HL-60 (cell line): ENCODE measurements at regions not wholly inside any gene's neighbourhood (a gene's known extent, or its start where the extent isn't known, plus 50 kb on each side); places are given as distances from the start of the nearest gene placed in this dataset.

Source experiments
- DNase-seq, 2 experiments: peaks; one replicate each; pipeline ENCODE4 v3.0.0-alpha.2; 2010 to 2020; ENCODE audit warnings: low read depth in 1 of 2, low spot score in 1 of 2
- H3K27ac ChIP-seq: fragments of 250-450 bp; sonication (Bioruptor Pico); replicated peaks from 2 replicates; pipeline ENCODE4 v1.5.1; 2020; ENCODE audit warnings: mild to moderate bottlenecking, moderate library complexity
- H3K27me3 ChIP-seq: fragments of 250-450 bp; sonication (Bioruptor Pico); 2 replicates; pipeline ENCODE4 v1.5.1; 2021; ENCODE audit warnings: mild to moderate bottlenecking, moderate library complexity; ENCODE audit not compliant: insufficient read depth, poor library complexity, severe bottlenecking
- H3K4me3 ChIP-seq: replicated peaks from 2 replicates; pipeline ENCODE4 v1.5.1; 2011; ENCODE audit warnings: mild to moderate bottlenecking, control low read depth, low read length; ENCODE audit not compliant: insufficient read depth
- GABPA ChIP-seq: IDR thresholded peaks from 2 replicates; pipeline ENCODE4 v1.6.1; 2012; ENCODE audit warnings: low read depth
- POLR2AphosphoS5 ChIP-seq: IDR thresholded peaks from 2 replicates; pipeline ENCODE4 v1.6.1; 2012; ENCODE audit warnings: low read depth
- SPI1 ChIP-seq: IDR thresholded peaks from 2 replicates; pipeline ENCODE4 v1.6.1; 2012; ENCODE audit warnings: low read depth, mild to moderate bottlenecking, borderline replicate concordance
- TF ChIP-seq, protein P1 (sequence below): IDR thresholded peaks from one replicate; pipeline ENCODE4 v1.5.1; 2011; ENCODE audit warnings: low read length, control low read depth, inconsistent platforms; ENCODE audit not compliant: insufficient read depth
- TF ChIP-seq, protein P2 (sequence below): IDR thresholded peaks from 2 replicates; pipeline ENCODE4 v1.6.1; 2012; ENCODE audit warnings: low read depth; ENCODE audit not compliant: insufficient replicate concordance

DNA sequence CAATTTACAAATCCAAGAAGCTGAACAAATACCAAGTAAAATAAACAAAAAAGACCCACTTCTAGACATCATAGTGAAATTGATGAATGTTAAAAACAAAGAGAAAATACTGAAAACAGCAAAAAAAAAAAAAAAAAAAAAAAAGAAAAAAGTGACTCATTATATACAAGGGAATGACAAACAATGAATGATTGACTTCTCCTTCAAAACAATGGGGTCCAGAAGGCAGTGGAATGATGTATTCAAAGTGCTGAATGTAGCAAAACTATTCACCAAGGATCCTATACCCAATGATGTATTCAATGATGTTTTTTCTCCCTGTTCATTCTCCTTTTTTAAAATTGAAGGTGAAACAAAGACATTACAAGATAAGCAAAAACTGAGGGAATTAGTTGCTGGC lies 650.0 kb downstream of the UTRN start:
- DNase-seq: no peak
- Histone ChIP-seq H3K4me3 (no peak overlapping the region), H3K27me3 (no peaks in the 10 kb centered on the region), H3K27ac (no peak overlapping the region)
- TF ChIP-seq GABPA (no peak), POLR2AphosphoS5 (no peak), SPI1 (no peak)
- TF ChIP-seq, protein P1, sequence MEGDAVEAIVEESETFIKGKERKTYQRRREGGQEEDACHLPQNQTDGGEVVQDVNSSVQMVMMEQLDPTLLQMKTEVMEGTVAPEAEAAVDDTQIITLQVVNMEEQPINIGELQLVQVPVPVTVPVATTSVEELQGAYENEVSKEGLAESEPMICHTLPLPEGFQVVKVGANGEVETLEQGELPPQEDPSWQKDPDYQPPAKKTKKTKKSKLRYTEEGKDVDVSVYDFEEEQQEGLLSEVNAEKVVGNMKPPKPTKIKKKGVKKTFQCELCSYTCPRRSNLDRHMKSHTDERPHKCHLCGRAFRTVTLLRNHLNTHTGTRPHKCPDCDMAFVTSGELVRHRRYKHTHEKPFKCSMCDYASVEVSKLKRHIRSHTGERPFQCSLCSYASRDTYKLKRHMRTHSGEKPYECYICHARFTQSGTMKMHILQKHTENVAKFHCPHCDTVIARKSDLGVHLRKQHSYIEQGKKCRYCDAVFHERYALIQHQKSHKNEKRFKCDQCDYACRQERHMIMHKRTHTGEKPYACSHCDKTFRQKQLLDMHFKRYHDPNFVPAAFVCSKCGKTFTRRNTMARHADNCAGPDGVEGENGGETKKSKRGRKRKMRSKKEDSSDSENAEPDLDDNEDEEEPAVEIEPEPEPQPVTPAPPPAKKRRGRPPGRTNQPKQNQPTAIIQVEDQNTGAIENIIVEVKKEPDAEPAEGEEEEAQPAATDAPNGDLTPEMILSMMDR: no peak

DNA sequence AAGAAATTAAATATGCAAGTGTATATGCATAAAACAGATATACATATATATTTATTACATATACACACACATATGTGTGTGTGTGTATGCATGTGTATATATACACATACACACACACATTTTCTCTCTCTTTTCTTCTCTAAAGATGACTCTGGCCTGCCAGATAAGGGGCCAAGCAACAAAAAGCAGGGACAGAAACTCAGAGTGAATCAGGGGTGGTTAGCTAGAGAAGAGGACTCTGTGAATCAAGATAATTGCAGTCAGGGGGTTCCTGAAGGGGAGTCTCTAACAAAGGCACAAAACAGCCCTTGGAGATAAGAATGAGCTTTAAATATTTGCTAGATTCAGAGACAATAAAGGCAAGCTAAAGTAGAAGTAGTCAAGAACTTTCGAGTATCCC lies 650.5 kb downstream of the UTRN start:
- no peaks in the 10 kb centered on the region for H3K27me3 ChIP-seq
- TF ChIP-seq SPI1 (no peak), GABPA (no peak), POLR2AphosphoS5 (no peak)
- TF ChIP-seq, protein P2, sequence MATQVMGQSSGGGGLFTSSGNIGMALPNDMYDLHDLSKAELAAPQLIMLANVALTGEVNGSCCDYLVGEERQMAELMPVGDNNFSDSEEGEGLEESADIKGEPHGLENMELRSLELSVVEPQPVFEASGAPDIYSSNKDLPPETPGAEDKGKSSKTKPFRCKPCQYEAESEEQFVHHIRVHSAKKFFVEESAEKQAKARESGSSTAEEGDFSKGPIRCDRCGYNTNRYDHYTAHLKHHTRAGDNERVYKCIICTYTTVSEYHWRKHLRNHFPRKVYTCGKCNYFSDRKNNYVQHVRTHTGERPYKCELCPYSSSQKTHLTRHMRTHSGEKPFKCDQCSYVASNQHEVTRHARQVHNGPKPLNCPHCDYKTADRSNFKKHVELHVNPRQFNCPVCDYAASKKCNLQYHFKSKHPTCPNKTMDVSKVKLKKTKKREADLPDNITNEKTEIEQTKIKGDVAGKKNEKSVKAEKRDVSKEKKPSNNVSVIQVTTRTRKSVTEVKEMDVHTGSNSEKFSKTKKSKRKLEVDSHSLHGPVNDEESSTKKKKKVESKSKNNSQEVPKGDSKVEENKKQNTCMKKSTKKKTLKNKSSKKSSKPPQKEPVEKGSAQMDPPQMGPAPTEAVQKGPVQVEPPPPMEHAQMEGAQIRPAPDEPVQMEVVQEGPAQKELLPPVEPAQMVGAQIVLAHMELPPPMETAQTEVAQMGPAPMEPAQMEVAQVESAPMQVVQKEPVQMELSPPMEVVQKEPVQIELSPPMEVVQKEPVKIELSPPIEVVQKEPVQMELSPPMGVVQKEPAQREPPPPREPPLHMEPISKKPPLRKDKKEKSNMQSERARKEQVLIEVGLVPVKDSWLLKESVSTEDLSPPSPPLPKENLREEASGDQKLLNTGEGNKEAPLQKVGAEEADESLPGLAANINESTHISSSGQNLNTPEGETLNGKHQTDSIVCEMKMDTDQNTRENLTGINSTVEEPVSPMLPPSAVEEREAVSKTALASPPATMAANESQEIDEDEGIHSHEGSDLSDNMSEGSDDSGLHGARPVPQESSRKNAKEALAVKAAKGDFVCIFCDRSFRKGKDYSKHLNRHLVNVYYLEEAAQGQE: no peak
- TF ChIP-seq, protein P1: no peak
- no peak overlapping the region for H3K27ac ChIP-seq
- H3K4me3 ChIP-seq: no peak overlapping the region
- no peak for DNase-seq

DNA sequence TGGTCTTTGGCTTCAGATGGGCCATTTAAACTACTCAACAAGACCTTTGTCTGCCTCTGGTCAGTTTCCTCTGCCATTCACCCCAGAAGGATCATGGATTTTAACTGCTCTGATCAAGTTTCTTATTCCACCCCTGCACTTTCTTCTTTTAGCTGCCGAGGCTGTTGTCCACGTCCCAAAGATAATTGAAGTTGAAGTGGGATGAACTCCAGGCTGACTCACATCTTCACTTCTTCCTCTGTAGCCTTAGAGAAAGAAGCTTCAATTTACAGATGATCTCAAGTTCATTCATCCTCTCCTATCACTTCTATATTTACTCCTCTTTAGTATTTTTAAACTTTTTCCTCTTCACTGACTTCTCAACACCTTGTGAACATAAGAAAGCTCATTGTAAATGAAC lies 651.6 kb downstream of the UTRN start:
- Histone ChIP-seq H3K27ac (no peak overlapping the region), H3K4me3 (no peak overlapping the region), H3K27me3 (no peaks in the 10 kb centered on the region)
- no peak for DNase-seq
- TF ChIP-seq GABPA: no peak
- TF ChIP-seq, protein P2: no peak
- TF ChIP-seq SPI1: no peak
- TF ChIP-seq, protein P1: no peak
- TF ChIP-seq POLR2AphosphoS5: no peak

DNA sequence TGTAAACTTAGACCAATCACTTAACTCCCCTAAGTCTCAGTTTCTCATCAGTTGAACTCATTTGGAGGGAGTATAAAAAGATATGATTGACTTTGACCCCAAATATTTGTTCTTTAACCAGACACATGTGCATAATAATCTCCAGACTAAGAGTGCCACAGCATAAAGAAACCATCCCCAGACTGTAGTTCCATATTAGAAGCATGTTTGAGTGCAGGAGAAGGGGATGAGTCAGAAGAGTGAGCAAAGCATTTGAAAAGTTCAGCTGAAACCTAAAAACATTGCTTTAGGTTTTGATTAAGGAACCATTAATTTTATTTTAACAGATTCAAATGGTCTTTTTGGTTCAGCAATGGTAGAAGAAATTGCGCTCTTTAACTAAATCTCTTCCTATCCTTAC lies 654.8 kb downstream of the UTRN start:
- TF ChIP-seq, protein P1: no peak
- TF ChIP-seq SPI1: no peak

More for the DNA sequence above, 654.8 kb downstream of the UTRN start:
- Histone ChIP-seq H3K27ac (no peak overlapping the region), H3K27me3 (no peaks in the 10 kb centered on the region), H3K4me3 (no peak overlapping the region)
- DNase-seq: no peak
